ENCODE measurements at regions not wholly inside any gene's neighbourhood (a gene's known extent, or its start where the extent isn't known, plus 50 kb on each side); places are given as distances from the start of the nearest gene placed in this dataset.
A peak's percentile ranks its signal among the peaks of the same experiment; 100 is the strongest.

DNA sequence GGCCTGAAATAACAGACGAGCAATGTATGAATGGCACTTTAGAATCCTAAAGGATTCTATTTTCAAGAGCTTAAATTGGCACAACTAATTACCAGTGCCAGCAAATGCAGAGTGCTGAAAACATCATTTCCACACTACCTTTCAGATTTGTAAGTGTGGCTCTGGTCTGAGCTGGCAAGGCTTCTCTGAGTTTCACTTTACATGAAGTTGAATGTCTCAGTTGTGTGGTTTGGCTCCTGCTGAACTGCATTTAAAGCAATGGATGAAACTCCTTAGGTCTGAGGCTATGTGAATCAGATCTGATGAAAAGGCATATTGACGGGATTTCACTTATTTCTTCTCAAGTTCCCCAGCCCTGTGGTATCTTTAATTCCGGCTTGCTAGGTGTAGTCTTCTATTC, 114.8 kb upstream of the PTGFR start:
- DNase-seq (ENCODE audit: low read depth, low spot score), result no peak
- in situ Hi-C loops (cut with HindIII; ENCODE audit: low pct_unique_long_range_greater_than_20kb, low sequenced_read_pairs), result no loop called here

DNA sequence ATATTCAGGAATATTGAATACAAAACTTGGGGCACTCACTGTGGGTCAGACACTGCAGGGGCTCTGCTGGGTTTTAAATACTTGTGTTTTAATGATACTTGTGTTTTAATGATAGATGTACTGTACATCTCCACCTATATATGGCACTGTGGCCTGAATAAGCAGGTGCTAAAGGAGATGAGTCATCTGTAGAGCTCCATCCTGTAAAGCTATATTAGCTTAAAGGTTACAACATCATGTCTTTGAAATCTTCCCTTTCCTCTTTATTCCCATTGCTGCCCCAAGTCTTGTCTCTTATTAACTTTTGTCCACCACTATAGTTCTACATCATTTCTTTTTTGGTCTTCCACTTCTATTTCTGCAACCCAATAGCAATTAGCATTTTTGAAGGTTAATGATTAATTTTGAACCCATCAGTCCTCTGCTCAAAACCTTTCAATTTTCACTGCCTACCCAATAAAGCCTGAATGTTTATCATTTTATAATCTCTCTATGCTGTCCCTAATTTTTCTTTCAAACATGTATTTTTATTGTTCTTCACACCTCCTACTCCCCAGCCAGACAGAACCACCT, 113.3 kb upstream of the PTGFR start:
- no peak for DNase-seq (ENCODE audit: low read depth, low spot score)
- in situ Hi-C loops (cut with HindIII; ENCODE audit: low pct_unique_long_range_greater_than_20kb, low sequenced_read_pairs), result no loop called here

DNA sequence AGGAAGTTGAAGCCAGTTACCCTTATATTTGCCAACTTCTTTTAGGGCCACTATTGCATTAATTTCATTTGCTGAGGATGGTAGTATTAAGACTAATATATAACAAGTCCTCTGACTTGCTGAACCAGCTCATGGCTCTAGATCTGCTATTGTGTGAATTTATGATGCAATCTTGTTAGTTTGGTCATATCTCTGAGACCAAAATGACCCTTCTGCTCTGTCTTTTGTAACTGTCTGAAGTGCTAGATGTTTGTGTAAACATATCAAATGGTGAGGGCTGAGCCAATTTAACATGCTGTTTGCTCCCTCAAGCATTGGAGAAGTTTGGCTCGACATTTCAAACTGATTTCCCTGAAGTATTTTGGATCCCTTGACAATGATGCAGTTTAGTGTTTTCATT, 106.9 kb upstream of the PTGFR start:
- in situ Hi-C loops (cut with HindIII; ENCODE audit: low pct_unique_long_range_greater_than_20kb, low sequenced_read_pairs), result no loop called here
- DNase-seq (ENCODE audit: low read depth, low spot score), result no peak

DNA sequence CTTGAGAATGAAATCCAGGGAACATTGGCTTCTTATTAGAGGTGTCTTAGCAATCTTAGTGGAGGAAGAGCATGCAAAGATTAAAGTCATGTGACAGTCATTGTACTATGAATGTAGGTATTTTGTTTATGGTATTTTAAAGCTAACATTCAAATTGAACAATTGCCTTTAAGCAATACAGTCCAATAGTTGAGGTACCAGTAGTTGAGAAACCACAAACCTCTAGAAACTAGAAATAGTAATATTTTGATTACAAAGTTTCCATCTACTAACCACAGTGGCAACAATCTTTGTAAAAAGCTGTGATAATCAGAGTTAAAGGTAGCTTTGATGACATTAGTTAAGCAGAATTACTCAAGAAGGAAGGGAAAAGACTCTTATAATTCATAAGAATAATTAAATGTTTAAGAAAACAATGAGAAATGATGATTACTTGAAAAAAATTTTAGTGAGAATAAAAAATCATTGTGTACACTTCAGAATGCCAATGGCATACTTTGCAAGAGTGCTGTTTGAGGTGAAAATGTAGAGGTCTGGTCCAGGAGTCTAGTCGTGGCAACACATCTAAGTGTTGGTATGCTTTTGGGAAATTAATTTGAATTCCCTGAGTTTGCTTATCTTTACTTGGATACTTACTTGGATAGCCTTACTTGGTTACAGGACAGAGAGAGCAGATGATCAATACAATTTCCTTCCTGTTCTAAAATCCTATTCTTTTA, 104.9 kb upstream of the PTGFR start:
- in situ Hi-C loops (cut with HindIII; ENCODE audit: low pct_unique_long_range_greater_than_20kb, low sequenced_read_pairs), result no loop called here
- no peak for DNase-seq (ENCODE audit: low read depth, low spot score)

DNA sequence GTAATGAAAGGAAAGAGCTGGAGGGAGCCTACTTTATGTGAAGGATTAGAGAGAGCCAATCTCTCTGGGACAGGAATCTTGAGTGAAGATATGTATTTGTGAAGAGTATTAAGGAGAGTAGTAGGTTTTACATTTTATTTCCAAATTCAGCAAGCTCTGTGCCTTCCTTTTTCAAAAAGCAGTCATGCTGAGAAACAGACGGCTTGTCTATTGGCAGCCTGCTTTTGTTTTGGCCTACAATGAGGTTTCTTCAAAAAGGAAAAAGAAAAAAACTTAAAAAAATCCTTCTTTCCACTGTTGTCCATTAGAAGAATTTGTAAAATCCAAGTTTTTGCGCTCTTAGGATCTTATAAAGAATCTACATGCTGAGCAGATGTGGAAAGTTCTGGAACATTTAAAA, 103.6 kb upstream of the PTGFR start:
- DNase-seq (ENCODE audit: low read depth, low spot score), result no peak
- in situ Hi-C loops (cut with HindIII; ENCODE audit: low pct_unique_long_range_greater_than_20kb, low sequenced_read_pairs), result no loop called here

DNA sequence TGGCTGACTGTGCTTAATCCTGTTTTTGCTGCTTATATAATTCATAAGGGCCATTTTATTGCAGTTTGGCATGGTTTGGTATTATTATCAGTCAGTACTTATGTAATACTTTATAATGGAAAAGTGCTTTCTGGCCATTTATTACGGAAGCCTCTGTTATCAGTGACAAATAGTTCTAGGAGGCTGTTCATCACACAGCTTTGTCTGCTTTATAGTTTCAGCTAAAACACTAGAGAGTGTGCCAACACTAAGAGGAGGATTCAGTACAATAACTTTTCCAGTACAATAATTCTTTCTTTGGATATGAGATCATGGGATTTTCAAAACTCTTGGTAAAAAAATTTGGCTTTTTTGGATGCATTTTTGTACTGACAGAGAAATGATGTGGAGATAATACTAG, 102.9 kb upstream of the PTGFR start:
- in situ Hi-C loops (cut with HindIII; ENCODE audit: low pct_unique_long_range_greater_than_20kb, low sequenced_read_pairs), result no loop called here
- no peak for DNase-seq (ENCODE audit: low read depth, low spot score)

DNA sequence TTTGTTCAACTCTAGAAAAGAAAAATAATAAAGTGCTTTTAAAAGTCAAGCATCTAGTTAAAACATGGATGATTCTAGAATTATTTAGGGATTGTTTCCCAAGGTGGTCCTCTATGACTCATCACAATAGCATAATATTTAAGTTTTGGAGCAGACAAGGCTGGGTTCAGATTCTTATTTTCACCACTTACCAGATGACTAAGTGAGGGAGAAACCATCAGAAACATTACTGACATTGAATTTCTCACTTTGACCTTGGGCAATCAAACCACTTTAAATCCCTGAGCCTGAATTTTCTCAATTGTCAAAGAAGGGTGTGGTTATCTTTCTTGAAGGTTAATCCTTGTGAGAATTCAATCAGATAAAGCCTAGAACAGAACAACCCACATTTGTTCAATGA, 102.5 kb upstream of the PTGFR start:
- no peak for DNase-seq (ENCODE audit: low read depth, low spot score)
- in situ Hi-C loops (cut with HindIII; ENCODE audit: low pct_unique_long_range_greater_than_20kb, low sequenced_read_pairs), result no loop called here

DNA sequence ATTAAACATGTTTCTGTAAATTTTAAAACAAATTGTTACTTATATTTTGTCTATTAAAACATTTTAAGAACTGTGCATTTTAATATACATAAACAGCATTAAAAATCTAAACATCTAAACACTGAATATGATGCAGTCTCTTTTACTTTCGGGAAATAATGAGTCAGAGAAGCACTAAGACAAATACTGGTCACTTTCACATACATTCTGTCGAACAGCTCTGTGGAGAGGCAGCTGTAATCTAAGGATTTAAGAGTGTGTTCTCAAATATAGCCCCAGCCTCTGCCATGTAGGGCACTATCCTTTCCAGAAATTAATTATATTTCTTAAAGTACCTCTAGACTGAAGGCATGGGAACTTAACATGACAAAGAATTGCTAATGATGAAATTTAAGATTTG, 89.6 kb upstream of the PTGFR start:
- DNase-seq (ENCODE audit: low read depth, low spot score), result no peak
- in situ Hi-C loops (cut with HindIII; ENCODE audit: low pct_unique_long_range_greater_than_20kb, low sequenced_read_pairs), result no loop called here

DNA sequence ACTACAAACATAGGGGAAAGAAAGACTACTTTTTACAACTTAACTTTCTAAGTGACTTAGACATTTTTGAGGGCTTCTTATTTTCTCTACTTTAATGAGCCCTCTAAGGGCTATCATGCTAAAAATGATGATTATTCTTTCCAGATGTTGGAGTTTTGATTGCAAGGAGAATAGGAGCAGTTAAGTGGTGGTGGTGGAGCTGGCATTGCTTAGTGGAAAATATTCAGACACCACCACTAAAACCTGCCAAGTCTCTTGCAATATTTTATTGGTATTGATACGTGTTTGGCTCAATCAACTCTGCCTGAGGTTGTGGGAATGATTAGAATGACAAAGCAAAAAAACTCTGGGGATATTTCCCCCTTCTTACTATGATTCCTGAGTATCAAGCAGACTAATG, 82.6 kb upstream of the PTGFR start:
- DNase-seq (ENCODE audit: low read depth, low spot score), result no peak
- in situ Hi-C loops (cut with HindIII; ENCODE audit: low pct_unique_long_range_greater_than_20kb, low sequenced_read_pairs), result no loop called here

DNA sequence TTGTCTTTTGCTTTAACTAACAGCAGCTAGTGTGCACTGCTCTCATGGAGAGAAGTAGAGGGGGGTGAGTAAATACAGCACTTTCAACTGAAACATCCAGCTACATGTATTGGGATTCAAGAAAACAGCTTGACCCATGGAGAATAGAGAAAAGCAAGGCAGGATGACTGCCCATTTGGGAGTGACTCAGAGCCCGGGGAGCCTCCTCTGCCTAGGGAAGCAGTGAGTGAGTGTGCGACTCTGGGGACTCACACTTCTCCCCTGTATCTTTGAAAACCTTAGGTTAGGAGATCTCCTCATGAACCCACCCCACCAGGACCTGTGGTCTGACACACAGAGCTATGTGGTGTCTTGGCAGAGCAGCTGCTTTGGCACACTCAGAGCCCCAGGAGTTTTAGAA, 82.0 kb upstream of the PTGFR start:
- in situ Hi-C loops (cut with HindIII; ENCODE audit: low pct_unique_long_range_greater_than_20kb, low sequenced_read_pairs), result no loop called here
- no peak for DNase-seq (ENCODE audit: low read depth, low spot score)

DNA sequence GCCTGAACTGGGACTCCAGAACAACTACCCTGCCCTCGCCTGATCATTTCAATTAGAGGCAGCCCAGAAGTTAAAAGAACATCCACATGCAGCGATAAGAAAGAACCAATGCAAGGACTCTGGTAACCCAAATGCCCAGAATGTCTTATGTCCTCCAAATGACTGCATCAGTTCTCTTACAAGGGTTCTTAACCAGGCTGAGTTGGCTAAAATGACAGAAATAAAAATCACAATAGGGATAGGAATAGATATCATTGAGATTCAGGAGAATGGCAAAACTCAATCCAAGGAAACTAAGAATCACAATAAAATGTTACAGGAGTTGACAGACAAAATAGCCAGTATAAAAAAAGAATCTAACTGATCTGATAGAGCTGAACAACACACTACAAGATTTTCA, 80.1 kb upstream of the PTGFR start:
- in situ Hi-C loops (cut with HindIII; ENCODE audit: low pct_unique_long_range_greater_than_20kb, low sequenced_read_pairs), result no loop called here
- no peak for DNase-seq (ENCODE audit: low read depth, low spot score)

DNA sequence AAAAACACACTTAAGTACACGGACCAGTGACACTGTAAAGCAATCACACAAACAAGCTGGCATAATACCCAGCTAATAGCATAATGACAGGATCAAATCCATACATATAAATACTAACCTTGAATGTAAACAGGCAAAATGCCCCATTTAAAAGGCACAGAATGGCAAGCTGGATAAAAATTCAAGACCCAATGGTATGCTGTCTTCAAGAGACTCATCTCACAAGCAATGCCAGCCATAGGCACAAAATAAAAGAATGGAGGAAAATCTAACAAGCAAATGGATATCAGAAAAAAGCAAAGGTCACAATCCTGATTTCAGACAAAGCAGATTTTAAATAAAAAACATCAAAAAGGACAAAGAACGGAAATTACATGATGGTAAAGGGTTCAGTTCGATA, 79.1 kb upstream of the PTGFR start:
- in situ Hi-C loops (cut with HindIII; ENCODE audit: low pct_unique_long_range_greater_than_20kb, low sequenced_read_pairs), result no loop called here
- no peak for DNase-seq (ENCODE audit: low read depth, low spot score)

DNA sequence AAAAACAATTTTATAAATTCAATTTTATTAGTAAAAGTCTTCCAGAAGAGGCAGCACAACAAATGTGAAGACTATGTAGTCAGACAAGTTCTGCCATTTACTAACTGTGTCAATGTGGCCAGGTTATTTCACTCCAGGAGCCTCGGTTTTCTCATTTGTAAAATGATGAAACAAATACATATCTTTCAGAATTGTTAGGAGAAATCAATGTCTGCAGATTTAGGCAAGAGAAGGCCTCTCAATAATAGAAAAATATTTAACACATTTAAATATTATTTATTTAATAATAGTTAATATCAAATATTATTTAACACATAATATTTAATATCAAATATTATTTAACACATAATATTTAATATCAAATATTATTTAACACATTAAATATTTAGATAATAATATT, 75.6 kb upstream of the PTGFR start:
- no peak for DNase-seq (ENCODE audit: low read depth, low spot score)
- in situ Hi-C loops (cut with HindIII; ENCODE audit: low pct_unique_long_range_greater_than_20kb, low sequenced_read_pairs), result no loop called here

DNA sequence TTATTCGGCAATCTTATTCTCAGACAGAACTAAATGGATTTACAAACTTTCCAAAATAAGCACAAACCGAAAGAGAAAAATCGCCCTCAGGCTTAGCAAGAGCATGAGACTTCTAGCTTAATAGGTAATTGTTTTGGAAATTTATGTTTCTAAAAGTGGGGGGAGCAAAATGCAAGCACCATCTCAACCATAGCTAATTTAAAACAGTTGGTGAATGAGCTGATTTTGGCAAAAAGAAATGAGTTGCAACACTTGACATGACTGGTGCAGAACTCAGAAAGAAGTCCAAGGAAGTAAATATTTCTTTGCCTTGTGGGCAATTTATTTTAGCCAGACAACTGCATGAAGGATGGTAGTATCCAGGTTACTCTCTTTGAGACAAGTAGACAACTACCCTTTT, 71.5 kb upstream of the PTGFR start:
- peak; percentile 11 for DNase-seq (ENCODE audit: low read depth, low spot score)

DNA sequence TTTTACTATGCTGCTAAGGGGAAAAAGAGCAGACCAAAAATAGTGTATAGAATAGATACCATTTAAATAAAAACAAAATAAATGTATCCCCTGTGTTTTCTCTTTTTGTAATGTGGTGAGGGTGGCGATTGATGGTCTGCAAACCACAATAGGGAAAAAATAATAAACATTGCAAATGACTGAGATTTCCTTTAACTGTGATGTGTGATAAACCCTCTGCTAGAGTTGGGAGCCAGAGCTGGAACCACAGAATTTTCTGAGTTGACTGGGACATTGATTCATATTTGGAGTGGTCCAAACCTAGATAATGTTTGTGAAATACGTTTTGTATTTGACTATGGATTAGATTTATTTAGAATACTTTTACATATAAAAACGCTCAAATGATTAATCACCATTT, 70.6 kb upstream of the PTGFR start:
- in situ Hi-C loops (cut with HindIII; ENCODE audit: low pct_unique_long_range_greater_than_20kb, low sequenced_read_pairs), result no loop called here
- no peak for DNase-seq (ENCODE audit: low read depth, low spot score)

More for the DNA sequence above, 71.5 kb upstream of the PTGFR start:
- in situ Hi-C loops (cut with HindIII; ENCODE audit: low pct_unique_long_range_greater_than_20kb, low sequenced_read_pairs), result no loop called here

DNA sequence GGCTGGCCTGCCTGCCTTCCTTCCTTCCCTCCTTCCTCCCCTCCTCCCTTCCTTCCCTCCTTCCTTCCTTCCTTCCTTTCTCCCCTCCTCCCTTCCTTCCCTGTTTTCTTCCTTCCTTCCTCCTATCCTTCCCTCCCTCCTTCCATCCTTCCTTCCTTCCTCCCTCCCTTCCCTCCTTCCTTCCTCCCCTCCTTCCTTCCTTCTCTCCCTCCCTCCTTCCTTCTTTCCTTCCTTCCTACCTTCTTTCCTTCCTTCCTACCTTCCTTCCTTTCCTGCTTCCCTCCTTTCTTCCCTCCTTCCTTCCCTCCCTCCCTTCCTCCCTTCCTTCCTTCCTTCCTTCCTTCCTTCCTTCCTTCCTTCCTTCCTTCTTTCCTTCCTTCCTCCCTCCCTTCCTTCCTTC, 70.1 kb upstream of the PTGFR start:
- DNase-seq (ENCODE audit: low read depth, low spot score), result no peak
- in situ Hi-C loops (cut with HindIII; ENCODE audit: low pct_unique_long_range_greater_than_20kb, low sequenced_read_pairs), result no loop called here

DNA sequence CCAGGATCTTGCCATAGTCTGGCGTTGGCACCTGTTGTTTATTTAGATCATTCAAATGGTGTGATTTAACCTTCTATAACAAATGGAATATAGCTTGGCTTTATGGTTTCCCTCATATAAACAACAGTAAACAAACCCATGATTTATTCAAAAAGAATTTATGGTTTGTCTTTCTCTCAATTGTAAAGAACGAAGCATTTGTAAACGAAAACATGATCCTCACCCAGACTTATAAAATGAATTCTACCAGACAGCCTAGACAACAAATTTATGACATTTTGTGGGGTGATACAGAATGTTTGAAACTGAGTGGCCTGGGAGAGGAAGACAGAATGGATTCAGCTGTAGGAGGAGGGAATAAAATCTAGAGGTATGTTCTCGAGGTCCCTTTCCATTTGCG, 66.1 kb upstream of the PTGFR start:
- in situ Hi-C loops (cut with HindIII; ENCODE audit: low pct_unique_long_range_greater_than_20kb, low sequenced_read_pairs), result no loop called here
- no peak for DNase-seq (ENCODE audit: low read depth, low spot score)

DNA sequence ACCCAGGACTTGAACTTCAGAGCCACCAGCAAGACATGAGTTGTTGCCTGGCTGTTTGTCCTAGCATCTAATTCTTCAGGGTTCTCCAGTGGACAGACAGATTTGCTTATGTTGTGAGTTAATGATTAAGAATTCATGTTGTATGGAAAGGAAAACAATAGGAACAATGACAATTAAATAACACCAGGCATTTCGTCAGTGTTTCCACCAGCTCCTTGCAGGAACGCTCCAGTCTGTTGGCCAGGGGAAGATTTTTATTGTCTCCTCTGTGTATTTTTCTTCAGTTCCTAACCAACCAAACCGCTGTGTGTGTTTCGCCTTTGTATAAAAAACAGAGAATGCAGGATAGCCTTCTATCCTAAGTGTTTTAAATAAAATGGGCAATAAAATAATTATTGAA, 64.4 kb upstream of the PTGFR start:
- DNase-seq (ENCODE audit: low read depth, low spot score), result no peak
- in situ Hi-C loops (cut with HindIII; ENCODE audit: low pct_unique_long_range_greater_than_20kb, low sequenced_read_pairs), result no loop called here

DNA sequence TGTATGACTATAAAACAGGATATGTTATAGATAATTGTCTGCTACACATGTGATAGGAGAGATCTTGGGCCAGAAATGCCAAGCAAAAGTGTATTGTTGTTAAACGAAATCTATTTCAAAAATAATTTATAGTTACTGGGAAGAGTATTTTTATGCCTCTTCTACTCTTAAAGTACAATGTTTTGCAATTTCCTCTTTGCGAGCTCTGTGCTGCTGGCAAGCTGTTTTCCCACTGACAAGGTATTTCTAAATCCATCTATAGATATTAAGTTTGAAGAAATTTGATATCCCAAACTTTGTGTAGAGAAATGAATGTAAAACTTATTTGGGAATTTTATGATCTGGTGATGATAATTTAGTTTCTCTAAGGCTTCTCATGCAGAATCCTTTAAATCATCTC, 63.3 kb upstream of the PTGFR start:
- in situ Hi-C loops (cut with HindIII; ENCODE audit: low pct_unique_long_range_greater_than_20kb, low sequenced_read_pairs), result no loop called here
- no peak for DNase-seq (ENCODE audit: low read depth, low spot score)

DNA sequence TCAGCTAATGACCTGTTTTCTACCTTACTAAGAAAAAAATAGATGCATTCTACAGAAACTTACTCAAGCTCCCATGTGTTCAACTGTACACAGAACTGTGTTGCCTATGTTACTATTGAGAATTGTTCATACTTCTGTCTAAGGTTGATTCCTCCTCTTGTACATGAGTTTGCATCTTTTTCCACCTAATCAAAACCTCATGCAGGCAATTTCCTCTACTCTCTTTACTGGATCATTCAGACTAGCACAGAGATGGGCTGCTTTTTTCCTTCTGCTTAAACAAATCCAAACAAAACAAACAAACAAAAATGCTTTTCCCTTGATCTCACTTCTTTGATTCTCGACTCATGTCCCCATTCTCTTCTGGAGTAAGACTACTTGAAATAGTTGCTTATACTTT, 58.8 kb upstream of the PTGFR start:
- no peak for DNase-seq (ENCODE audit: low read depth, low spot score)
- in situ Hi-C loops (cut with HindIII; ENCODE audit: low pct_unique_long_range_greater_than_20kb, low sequenced_read_pairs), result no loop called here

Measured in SK-MEL-5 (cell line).